Lung (tissue), 11 donors: ENCODE measurements at regions not wholly inside any gene's neighbourhood (a gene's known extent, or its start where the extent isn't known, plus 50 kb on each side); places are given as distances from the start of the nearest gene placed in this dataset.

Source experiments
- ATAC-seq: fragments of 200-7000 bp; cut with Tn5 transposase; one replicate; pipeline ENCODE4 v1.9.1; 2020; ENCODE audit warnings: moderate number of reproducible peaks; ENCODE audit not compliant: insufficient read depth, low FRiP score
- DNase-seq, 3 donors: peaks; one replicate each; pipeline ENCODE4 v3.0.0-alpha.2; 2013 to 2017
- H3K27ac ChIP-seq, 2 donors: one replicate each; pipeline ENCODE4 v1.5.1; 2013; ENCODE audit warnings: mild to moderate bottlenecking in 2 of 2, moderate library complexity in 2 of 2, control low read depth in 1 of 2, inconsistent platforms in 1 of 2, low read depth in 1 of 2, low read length in 1 of 2
- H3K27me3 ChIP-seq, 3 donors: one replicate each; pipeline ENCODE4 v1.5.1; 2013; ENCODE audit warnings: low read length in 2 of 3; ENCODE audit not compliant: control insufficient read depth in 3 of 3, insufficient read depth in 3 of 3
- H3K36me3 ChIP-seq, 4 donors: one replicate each; pipeline ENCODE4 v1.5.1; 2013; ENCODE audit warnings: low read length in 4 of 4, mild to moderate bottlenecking in 1 of 4, moderate library complexity in 1 of 4; ENCODE audit not compliant: control insufficient read depth in 4 of 4, insufficient read depth in 4 of 4
- H3K4me1 ChIP-seq, 5 donors: one replicate each; pipeline ENCODE4 v1.5.1; 2013; ENCODE audit warnings: low read length in 5 of 5, mild to moderate bottlenecking in 2 of 5, moderate library complexity in 1 of 5; ENCODE audit not compliant: control insufficient read depth in 5 of 5, insufficient read depth in 5 of 5
- H3K4me3 ChIP-seq: one replicate; pipeline ENCODE4 v1.5.1; 2013; ENCODE audit warnings: mild to moderate bottlenecking, control low read depth, moderate library complexity
- H3K9ac ChIP-seq, 2 donors: one replicate each; pipeline ENCODE4 v1.5.1; 2013; ENCODE audit warnings: low read length in 2 of 2, control low read depth in 1 of 2; ENCODE audit not compliant: insufficient read depth in 1 of 2
- H3K9me3 ChIP-seq, 4 donors: one replicate each; pipeline ENCODE4 v1.5.1; 2013; ENCODE audit warnings: low read length in 3 of 4, mild to moderate bottlenecking in 1 of 4, moderate library complexity in 1 of 4; ENCODE audit not compliant: control insufficient read depth in 4 of 4, insufficient read depth in 3 of 4
- CTCF ChIP-seq: IDR thresholded peaks from 2 replicates; pipeline ENCODE4 v1.5.1; 2012; ENCODE audit warnings: mild to moderate bottlenecking; ENCODE audit errors: control extremely low read depth, extremely low read depth
- whole genome bisulfite sequencing, 2 donors: extraction: QIAGEN DNeasy Blood & Tissue Kit; methylation state at CpG; one replicate each; pipeline ENCODE4 v1.1.7; 2013; 5-methylcytosine and 5-hydroxymethylcytosine counted together
- donor health status: control.
- donor health status: control.
- donor health status: Bipolar disorder and iron deficiency.
- donor health status: healthy.
- donor health status: DM: yes; HTN: yes; CAD: no.

- 7 to 14% methylated on average over 2 of the region's 2 CpGs for WGBS, 2 donors
- DNase-seq: peak in 1 of 3 donors; percentile 8
- Histone ChIP-seq H3K27me3 (peaks cover 0 to 3% (median 0%) of the 10 kb centered on the region in 3 donors), H3K9ac (no peak overlapping the region), H3K4me1 (no peaks in the 10 kb centered on the region), H3K9me3 (no peaks in the 10 kb centered on the region), H3K4me3 (no peak overlapping the region), H3K27ac (no peak overlapping the region), H3K36me3 (no peaks in the 10 kb centered on the region)
- peak; percentile 34 for ATAC-seq
- no peak for TF ChIP-seq CTCF
These were observed 195.9 kb upstream of the PARP11 start for GRCh38 chr12:4068981-4069669.

- no peaks in the 10 kb centered on the region for H3K4me1 ChIP-seq
- no peak overlapping the region for H3K9ac ChIP-seq
- H3K36me3 ChIP-seq: no peaks in the 10 kb centered on the region
- no peak overlapping the region for H3K27ac ChIP-seq
- 69 to 89% methylated on average over 5 of the region's 5 CpGs for WGBS, 2 donors
- TF ChIP-seq CTCF: no peak
- no peaks in the 10 kb centered on the region for H3K9me3 ChIP-seq
- no peak overlapping the region for H3K4me3 ChIP-seq
- ATAC-seq: no peak
- no peak for DNase-seq
- peaks cover 0 to 3% (median 0%) of the 10 kb centered on the region in 3 donors for H3K27me3 ChIP-seq
These were observed 190.8 kb upstream of the PARP11 start for GRCh38 chr12:4064008-4064407.

GRCh38 chr12:4059898-4060568, 186.8 kb upstream of the PARP11 start:
- ATAC-seq (no peak), DNase-seq (no peak)
- Histone ChIP-seq H3K9ac (no peak overlapping the region), H3K27ac (no peak overlapping the region), H3K36me3 (no peaks in the 10 kb centered on the region), H3K27me3 (no peaks in the 10 kb centered on the region), H3K9me3 (no peaks in the 10 kb centered on the region), H3K4me1 (no peaks in the 10 kb centered on the region), H3K4me3 (no peak overlapping the region)
- WGBS, 2 donors: 87 to 90% methylated on average over 7 of the region's 7 CpGs
- no peak for TF ChIP-seq CTCF
